ENCODE measurements at regions not wholly inside any gene's neighbourhood (a gene's known extent, or its start where the extent isn't known, plus 50 kb on each side); places are given as distances from the start of the nearest gene placed in this dataset.
"Not testable (repeated sequence)": the region's sequence is repeated elsewhere in the genome, so short reads cannot be mapped to it uniquely, and the experiment has no call there.

GRCh38 chr1:106380772-106381171 is 675.7 kb upstream of the PRMT6 start:
- H3K27ac ChIP-seq, result no peak overlapping the region
- no peak overlapping the region for H3K4me3 ChIP-seq
- no peak for DNase-seq (ENCODE audit: low spot score)
- no peak for TF ChIP-seq CTCF (IDR thresholded peaks at IDR 0.05)

GRCh38 chr1:106389160-106389559 is 667.3 kb upstream of the PRMT6 start:
- DNase-seq (ENCODE audit: low spot score); H3K27ac ChIP-seq; H3K4me3 ChIP-seq: not testable (repeated sequence)

- no peak for DNase-seq (ENCODE audit: low spot score)
- Histone ChIP-seq H3K27ac (no peak overlapping the region), H3K4me3 (no peak overlapping the region)
- TF ChIP-seq CTCF (IDR thresholded peaks at IDR 0.05), result no peak
Measured at GRCh38 chr1:106393046-106393445, 663.4 kb upstream of the PRMT6 start.

GRCh38 chr1:106396020-106396419 is 660.5 kb upstream of the PRMT6 start:
- no peak for DNase-seq (ENCODE audit: low spot score)
- Histone ChIP-seq H3K27ac (no peak overlapping the region), H3K4me3 (no peak overlapping the region)
- no peak for TF ChIP-seq CTCF (IDR thresholded peaks at IDR 0.05)

- no peak for TF ChIP-seq CTCF (IDR thresholded peaks at IDR 0.05)
- Histone ChIP-seq H3K27ac (no peak overlapping the region), H3K4me3 (no peak overlapping the region)
- no peak for DNase-seq (ENCODE audit: low spot score)
Measured at GRCh38 chr1:106398391-106398790, 658.1 kb upstream of the PRMT6 start.

- no peak for DNase-seq (ENCODE audit: low spot score)
- Histone ChIP-seq H3K4me3 (no peak overlapping the region), H3K27ac (no peak overlapping the region)
- TF ChIP-seq CTCF (IDR thresholded peaks at IDR 0.05), result no peak
Measured at GRCh38 chr1:106406114-106406513, 650.4 kb upstream of the PRMT6 start.

GRCh38 chr1:106412321-106412720 is 644.2 kb upstream of the PRMT6 start:
- not testable (repeated sequence) for DNase-seq (ENCODE audit: low spot score)

GRCh38 chr1:106435269-106435668 is 621.2 kb upstream of the PRMT6 start:
- no peak for TF ChIP-seq CTCF (IDR thresholded peaks at IDR 0.05)
- DNase-seq (ENCODE audit: low spot score), result no peak
- no peak overlapping the region for H3K4me3 ChIP-seq

More at GRCh38 chr1:106412321-106412720, 644.2 kb upstream of the PRMT6 start:
- H3K27ac ChIP-seq, H3K4me3 ChIP-seq: not testable (repeated sequence)

More at GRCh38 chr1:106435269-106435668, 621.2 kb upstream of the PRMT6 start:
- H3K27ac ChIP-seq, result no peak overlapping the region

Data from coronary artery (tissue), 2 donors.